Activated CD4-positive, alpha-beta memory T cell treated with anti-CD3 and anti-CD28 coated beads for 36 hours (primary cell): ENCODE measurements at regions not wholly inside any gene's neighbourhood (a gene's known extent, or its start where the extent isn't known, plus 50 kb on each side); places are given as distances from the start of the nearest gene placed in this dataset.

Source experiments
- CTCF ChIA-PET: fragments of 350-600 bp; sonication (Branson Sonifier 250); formaldehyde crosslinking; loops from one replicate; lab custom pipeline; 2021; ENCODE audit warnings: antibody characterized with exemption, inconsistent platforms; lab: Charles Lee
- POLR2A ChIA-PET: fragments of 350-600 bp; sonication (Branson Sonifier 250); formaldehyde crosslinking; loops from one replicate; lab custom pipeline; 2021; ENCODE audit warnings: antibody characterized with exemption; lab: Charles Lee
- DNase-seq: peaks from one replicate; pipeline ENCODE4 v3.0.0-alpha.2; 2020
- H3K27ac Mint-ChIP-seq: one replicate; pipeline ENCODE4 v1.8.0; 2021; ENCODE audit warnings: mixed read lengths
- H3K27me3 Mint-ChIP-seq: one replicate; pipeline ENCODE4 v1.8.0; 2021; ENCODE audit warnings: mixed read lengths
- H3K36me3 Mint-ChIP-seq: one replicate; pipeline ENCODE4 v1.8.0; 2021; ENCODE audit warnings: mixed read lengths
- H3K4me1 Mint-ChIP-seq: one replicate; pipeline ENCODE4 v1.8.0; 2021; ENCODE audit warnings: low read depth, mixed read lengths
- H3K4me3 Mint-ChIP-seq: one replicate; pipeline ENCODE4 v1.8.0; 2021; ENCODE audit warnings: mild to moderate bottlenecking, mixed read lengths
- H3K9me3 Mint-ChIP-seq: one replicate; pipeline ENCODE4 v1.8.0; 2021; ENCODE audit warnings: mixed read lengths
- intact Hi-C: fragments of 100-400 bp; cut with micrococcal nuclease; formaldehyde crosslinking; loops from one replicate; pipeline ENCODE4 v1.15.1; 2023

GRCh38 chr22:27541836-27542235 lies 259.7 kb downstream of the MN1 start:
- Mint-ChIP-seq H3K4me3 (no peak overlapping the region), H3K27ac (no peak overlapping the region), H3K27me3 (peaks cover 5% of the 10 kb centered on the region), H3K36me3 (no peaks in the 10 kb centered on the region), H3K9me3 (no peaks in the 10 kb centered on the region), H3K4me1 (no peaks in the 10 kb centered on the region)
- intact Hi-C loops, result no loop called here
- DNase-seq, result no peak
- ChIA-PET CTCF (no interaction called here), POLR2A (no interaction called here)

GRCh38 chr22:27542602-27543001 lies 259.0 kb downstream of the MN1 start:
- no peaks in the 10 kb centered on the region for H3K9me3 Mint-ChIP-seq
- intact Hi-C loops, result no loop called here
- H3K4me1 Mint-ChIP-seq, result no peaks in the 10 kb centered on the region
- CTCF ChIA-PET, result no interaction called here
- H3K27me3 Mint-ChIP-seq, result peaks cover 5% of the 10 kb centered on the region
- POLR2A ChIA-PET, result no interaction called here
- H3K36me3 Mint-ChIP-seq, result no peaks in the 10 kb centered on the region
- H3K4me3 Mint-ChIP-seq, result no peak overlapping the region
- no peak for DNase-seq
- H3K27ac Mint-ChIP-seq, result no peak overlapping the region

DNA sequence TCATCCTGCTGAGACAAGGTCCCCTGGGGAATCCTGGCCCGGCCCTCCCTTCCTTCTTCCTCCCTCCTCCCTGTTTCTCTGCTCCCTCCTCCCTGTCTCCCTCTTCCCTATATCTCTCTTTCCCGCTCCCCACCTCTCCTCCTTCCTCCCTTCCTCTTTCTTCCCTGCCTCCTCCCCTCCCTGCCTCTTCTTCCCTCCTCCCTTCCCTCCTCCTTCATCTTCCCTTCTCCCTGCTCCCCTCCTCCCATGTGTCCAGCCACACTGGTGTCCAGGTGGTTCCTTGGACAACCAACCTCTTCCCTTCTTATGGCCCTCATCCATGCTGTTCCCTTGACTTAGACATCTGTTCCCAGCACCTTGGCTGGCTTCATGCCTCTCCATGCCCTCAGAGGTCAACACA lies 258.1 kb downstream of the MN1 start:
- no peak overlapping the region for H3K27ac Mint-ChIP-seq
- no peaks in the 10 kb centered on the region for H3K9me3 Mint-ChIP-seq
- H3K4me3 Mint-ChIP-seq, result no peak overlapping the region
- intact Hi-C loops, result no loop called here
- ChIA-PET CTCF (no interaction called here), POLR2A (no interaction called here)
- no peak for DNase-seq
- no peaks in the 10 kb centered on the region for H3K4me1 Mint-ChIP-seq
- H3K27me3 Mint-ChIP-seq, result peaks cover 5% of the 10 kb centered on the region
- H3K36me3 Mint-ChIP-seq, result no peaks in the 10 kb centered on the region

- Mint-ChIP-seq H3K27ac (no peak overlapping the region), H3K4me3 (no peak overlapping the region), H3K9me3 (no peaks in the 10 kb centered on the region), H3K36me3 (no peaks in the 10 kb centered on the region), H3K27me3 (peaks cover 5% of the 10 kb centered on the region), H3K4me1 (no peaks in the 10 kb centered on the region)
- no peak for DNase-seq
- ChIA-PET POLR2A (no interaction called here), CTCF (no interaction called here)
- intact Hi-C loops, result no loop called here
Observed at GRCh38 chr22:27545085-27545484, 256.5 kb downstream of the MN1 start.

GRCh38 chr22:27546157-27546935 lies 255.2 kb downstream of the MN1 start:
- no peaks in the 10 kb centered on the region for H3K36me3 Mint-ChIP-seq
- no peak overlapping the region for H3K27ac Mint-ChIP-seq
- H3K27me3 Mint-ChIP-seq, result peaks cover 5% of the 10 kb centered on the region
- no peak overlapping the region for H3K4me3 Mint-ChIP-seq
- ChIA-PET CTCF (no interaction called here), POLR2A (no interaction called here)
- intact Hi-C loops, result no loop called here
- no peaks in the 10 kb centered on the region for H3K4me1 Mint-ChIP-seq
- no peak for DNase-seq
- H3K9me3 Mint-ChIP-seq, result no peaks in the 10 kb centered on the region

DNA sequence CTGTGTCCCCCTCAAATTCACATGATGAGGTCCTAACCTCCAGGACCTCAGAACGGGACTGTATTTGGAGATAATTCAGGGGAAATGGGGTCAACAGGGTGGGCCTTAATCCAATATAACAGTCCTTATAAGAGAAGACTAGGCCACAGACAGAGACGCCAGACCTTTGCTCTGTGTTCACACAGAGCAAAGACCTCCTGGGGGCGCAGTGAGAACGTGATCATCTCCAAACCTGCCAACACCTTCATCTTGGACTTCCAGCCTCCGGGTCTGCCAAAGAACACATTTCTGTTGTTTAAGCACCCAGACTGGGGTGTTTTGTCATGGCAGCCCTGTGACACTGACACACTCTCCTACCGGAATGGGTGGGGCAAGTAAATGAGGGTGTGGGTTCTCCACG lies 250.2 kb downstream of the MN1 start:
- Mint-ChIP-seq H3K4me1 (no peaks in the 10 kb centered on the region), H3K9me3 (no peaks in the 10 kb centered on the region), H3K27me3 (no peaks in the 10 kb centered on the region), H3K4me3 (no peak overlapping the region), H3K27ac (no peak overlapping the region), H3K36me3 (no peaks in the 10 kb centered on the region)
- ChIA-PET CTCF (no interaction called here), POLR2A (no interaction called here)
- no peak for DNase-seq
- intact Hi-C loops, result no loop called here

DNA sequence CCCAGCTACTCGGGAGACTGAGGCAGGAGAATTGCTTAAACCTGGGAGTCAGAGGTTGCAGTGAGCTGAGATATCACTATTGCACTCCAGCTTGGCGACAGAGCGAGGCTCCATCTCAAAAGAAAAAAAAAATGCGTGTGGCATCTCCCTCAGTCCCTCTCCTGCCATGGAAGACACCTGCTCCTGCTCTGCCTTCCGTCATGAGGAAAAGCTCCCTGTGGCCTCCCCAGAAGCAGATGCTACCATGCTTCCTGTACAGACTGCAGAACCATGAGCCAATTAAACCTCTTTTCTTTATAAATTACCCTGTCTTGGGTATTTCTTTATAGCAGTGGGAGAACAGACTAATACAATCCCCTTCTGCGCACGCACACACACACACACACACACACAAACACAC lies 249.4 kb downstream of the MN1 start:
- Mint-ChIP-seq H3K9me3 (no peaks in the 10 kb centered on the region), H3K27me3 (no peaks in the 10 kb centered on the region), H3K27ac (no peak overlapping the region), H3K4me1 (no peaks in the 10 kb centered on the region), H3K36me3 (no peaks in the 10 kb centered on the region), H3K4me3 (no peak overlapping the region)
- no peak for DNase-seq
- ChIA-PET POLR2A (no interaction called here), CTCF (no interaction called here)
- intact Hi-C loops, result no loop called here

- Mint-ChIP-seq H3K4me3 (no peak overlapping the region), H3K27me3 (no peaks in the 10 kb centered on the region), H3K4me1 (no peaks in the 10 kb centered on the region), H3K9me3 (no peaks in the 10 kb centered on the region), H3K27ac (no peak overlapping the region), H3K36me3 (no peaks in the 10 kb centered on the region)
- intact Hi-C loops, result no loop called here
- ChIA-PET CTCF (interaction anchor here (0.7 kb wide), 1 partner anchor 133 kb away, joined by 3 read pairs; no protein-coding TSS in a partner anchor), POLR2A (no interaction called here)
- DNase-seq, result no peak
Observed at GRCh38 chr22:27552863-27553262, 248.7 kb downstream of the MN1 start.

DNA sequence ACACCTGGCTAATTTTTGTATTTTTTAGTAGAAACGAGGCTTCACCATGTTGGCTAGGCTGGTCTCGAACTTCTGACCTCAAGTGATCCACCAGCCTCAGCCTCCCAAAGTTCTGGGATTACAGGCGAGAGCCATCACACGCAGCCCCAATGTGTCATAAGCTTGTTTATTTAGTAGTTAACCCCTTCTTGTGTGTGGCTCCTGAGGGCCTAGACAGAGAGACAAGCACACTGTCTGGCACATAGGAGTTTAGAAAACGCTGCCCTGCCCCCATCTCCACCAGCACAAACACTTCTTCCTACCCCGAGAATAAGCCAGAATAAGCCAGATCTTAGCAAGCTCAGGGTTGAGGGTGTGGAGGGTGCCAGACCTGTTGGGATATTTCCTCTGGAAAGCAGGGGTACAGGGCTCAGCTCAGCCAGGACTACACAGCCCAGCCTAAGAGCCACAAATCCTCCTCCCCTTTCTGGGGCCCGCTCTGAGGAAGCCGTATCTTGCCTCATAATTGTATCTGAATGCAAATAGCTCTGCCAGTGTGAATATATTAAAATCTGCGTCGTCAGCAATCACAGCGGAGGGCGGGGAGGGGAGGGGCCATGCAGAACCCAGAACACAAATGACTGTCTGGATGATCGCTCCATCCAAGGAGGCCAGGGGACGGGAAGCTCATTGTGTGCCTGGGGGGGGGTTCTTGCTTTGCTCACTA lies 247.3 kb downstream of the MN1 start:
- intact Hi-C loops, result no loop called here
- ChIA-PET CTCF (no interaction called here), POLR2A (no interaction called here)
- Mint-ChIP-seq H3K36me3 (no peaks in the 10 kb centered on the region), H3K27me3 (no peaks in the 10 kb centered on the region), H3K4me3 (no peak overlapping the region), H3K4me1 (no peaks in the 10 kb centered on the region), H3K9me3 (no peaks in the 10 kb centered on the region), H3K27ac (no peak overlapping the region)
- no peak for DNase-seq

- Mint-ChIP-seq H3K4me1 (no peaks in the 10 kb centered on the region), H3K27me3 (no peaks in the 10 kb centered on the region), H3K27ac (no peak overlapping the region), H3K9me3 (no peaks in the 10 kb centered on the region), H3K4me3 (no peak overlapping the region), H3K36me3 (no peaks in the 10 kb centered on the region)
- CTCF ChIA-PET, result no interaction called here
- intact Hi-C loops, result no loop called here
- POLR2A ChIA-PET, result no interaction called here
- no peak for DNase-seq
Observed at GRCh38 chr22:27554841-27555456, 246.6 kb downstream of the MN1 start.

GRCh38 chr22:27556371-27556770 lies 245.2 kb downstream of the MN1 start:
- H3K4me1 Mint-ChIP-seq, result no peaks in the 10 kb centered on the region
- H3K36me3 Mint-ChIP-seq, result no peaks in the 10 kb centered on the region
- ChIA-PET POLR2A (no interaction called here), CTCF (no interaction called here)
- H3K27me3 Mint-ChIP-seq, result no peaks in the 10 kb centered on the region
- DNase-seq, result no peak
- intact Hi-C loops, result no loop called here
- H3K4me3 Mint-ChIP-seq, result no peak overlapping the region
- no peak overlapping the region for H3K27ac Mint-ChIP-seq
- no peaks in the 10 kb centered on the region for H3K9me3 Mint-ChIP-seq

- Mint-ChIP-seq H3K4me1 (no peaks in the 10 kb centered on the region), H3K36me3 (no peaks in the 10 kb centered on the region), H3K4me3 (no peak overlapping the region), H3K9me3 (no peaks in the 10 kb centered on the region), H3K27ac (no peak overlapping the region), H3K27me3 (no peaks in the 10 kb centered on the region)
- intact Hi-C loops, result no loop called here
- no peak for DNase-seq
- POLR2A ChIA-PET, result no interaction called here
- CTCF ChIA-PET, result interaction anchor here (0.6 kb wide), 1 partner anchor 50 kb away, joined by 3 read pairs; no protein-coding TSS in a partner anchor
Observed at GRCh38 chr22:27557286-27558008, 244.1 kb downstream of the MN1 start.
